Neural crest cell (in vitro differentiated cells): ENCODE measurements at regions not wholly inside any gene's neighbourhood (a gene's known extent, or its start where the extent isn't known, plus 50 kb on each side); places are given as distances from the start of the nearest gene placed in this dataset.
"Not testable (repeated sequence)": the region's sequence is repeated elsewhere in the genome, so short reads cannot be mapped to it uniquely, and the experiment has no call there.

Source experiments
- DNase-seq: peaks from one replicate; pipeline ENCODE4 v3.0.0; 2021; ENCODE audit warnings: low read depth, mixed read lengths, low spot score
- H3K27ac Mint-ChIP-seq: one replicate; pipeline ENCODE4 v1.8.0; 2021; ENCODE audit warnings: mild to moderate bottlenecking, mixed read lengths; ENCODE audit not compliant: unreplicated experiment
- H3K27me3 Mint-ChIP-seq: 2 replicates; pipeline ENCODE4 v1.8.0; 2021; ENCODE audit warnings: low read depth, mild to moderate bottlenecking, mixed read lengths
- H3K36me3 Mint-ChIP-seq: 2 replicates; pipeline ENCODE4 v1.8.0; 2021; ENCODE audit warnings: low read depth, mild to moderate bottlenecking, mixed read lengths
- H3K4me1 Mint-ChIP-seq: 2 replicates; pipeline ENCODE4 v1.8.0; 2021; ENCODE audit warnings: mixed read lengths
- H3K4me3 Mint-ChIP-seq: one replicate; pipeline ENCODE4 v1.8.0; 2021; ENCODE audit warnings: mild to moderate bottlenecking, mixed read lengths
- H3K9me3 Mint-ChIP-seq: 2 replicates; pipeline ENCODE4 v1.8.0; 2021; ENCODE audit warnings: mixed read lengths
- TF ChIP-seq, protein P1 (sequence below): fragments of 200-600 bp; sonication (generic); conservative IDR thresholded peaks from 2 replicates; pipeline ENCODE4 v1.5.0; 2021; ENCODE audit warnings: antibody characterized with exemption, mild to moderate bottlenecking

DNA sequence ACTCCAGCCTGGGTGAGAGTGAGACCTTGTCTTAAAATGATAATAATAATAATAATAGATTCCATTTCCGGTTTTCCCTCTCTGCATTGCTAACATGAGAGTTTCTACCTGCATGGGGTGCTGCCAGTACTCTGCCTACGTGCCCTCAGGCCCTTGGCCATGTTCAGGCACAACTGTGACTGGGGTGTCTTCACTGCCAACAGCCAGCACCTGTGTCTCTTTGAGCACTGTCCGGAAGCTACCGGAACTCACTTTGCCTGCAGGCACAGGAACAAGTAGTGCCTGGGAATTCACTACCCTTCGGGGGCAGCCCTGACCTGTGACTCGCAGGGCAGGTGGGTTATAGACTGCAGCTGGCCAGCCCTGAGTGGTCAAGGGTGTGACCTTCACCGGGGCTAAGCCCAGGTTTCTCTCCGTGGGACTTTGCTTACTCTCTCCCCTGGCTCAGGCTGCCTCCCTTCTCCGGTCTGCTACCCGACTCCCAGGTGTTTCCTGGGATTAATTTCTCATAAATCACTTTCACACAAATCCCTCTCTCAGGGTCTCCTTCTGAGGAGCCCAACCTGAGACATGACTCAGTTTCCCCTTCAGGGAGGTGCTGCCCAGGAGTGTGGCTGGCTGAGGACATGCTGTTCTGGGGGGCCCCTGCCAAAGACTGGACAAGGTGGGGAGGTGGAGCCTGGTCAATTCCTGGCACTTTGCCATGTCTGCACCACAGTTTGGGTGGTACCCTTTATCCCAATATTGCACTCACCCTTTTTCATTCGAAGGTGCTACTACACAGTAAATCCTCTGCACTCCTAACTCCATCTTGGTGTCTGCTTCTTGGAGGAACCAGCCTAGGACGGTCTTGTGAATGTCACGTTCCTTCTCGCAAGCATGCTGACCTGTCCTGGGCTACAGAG is 79.5 kb upstream of the RALGAPA2 start:
- Mint-ChIP-seq H3K27me3 (peaks cover 10% of the 10 kb centered on the region), H3K36me3 (peaks cover 3% of the 10 kb centered on the region), H3K27ac (peak overlapping the region; percentile 19), H3K4me1 (peaks cover 22% of the 10 kb centered on the region), H3K4me3 (no peak overlapping the region), H3K9me3 (peaks cover 4% of the 10 kb centered on the region)
- TF ChIP-seq, protein P1, sequence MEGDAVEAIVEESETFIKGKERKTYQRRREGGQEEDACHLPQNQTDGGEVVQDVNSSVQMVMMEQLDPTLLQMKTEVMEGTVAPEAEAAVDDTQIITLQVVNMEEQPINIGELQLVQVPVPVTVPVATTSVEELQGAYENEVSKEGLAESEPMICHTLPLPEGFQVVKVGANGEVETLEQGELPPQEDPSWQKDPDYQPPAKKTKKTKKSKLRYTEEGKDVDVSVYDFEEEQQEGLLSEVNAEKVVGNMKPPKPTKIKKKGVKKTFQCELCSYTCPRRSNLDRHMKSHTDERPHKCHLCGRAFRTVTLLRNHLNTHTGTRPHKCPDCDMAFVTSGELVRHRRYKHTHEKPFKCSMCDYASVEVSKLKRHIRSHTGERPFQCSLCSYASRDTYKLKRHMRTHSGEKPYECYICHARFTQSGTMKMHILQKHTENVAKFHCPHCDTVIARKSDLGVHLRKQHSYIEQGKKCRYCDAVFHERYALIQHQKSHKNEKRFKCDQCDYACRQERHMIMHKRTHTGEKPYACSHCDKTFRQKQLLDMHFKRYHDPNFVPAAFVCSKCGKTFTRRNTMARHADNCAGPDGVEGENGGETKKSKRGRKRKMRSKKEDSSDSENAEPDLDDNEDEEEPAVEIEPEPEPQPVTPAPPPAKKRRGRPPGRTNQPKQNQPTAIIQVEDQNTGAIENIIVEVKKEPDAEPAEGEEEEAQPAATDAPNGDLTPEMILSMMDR = no peak
- DNase-seq = no peak

DNA sequence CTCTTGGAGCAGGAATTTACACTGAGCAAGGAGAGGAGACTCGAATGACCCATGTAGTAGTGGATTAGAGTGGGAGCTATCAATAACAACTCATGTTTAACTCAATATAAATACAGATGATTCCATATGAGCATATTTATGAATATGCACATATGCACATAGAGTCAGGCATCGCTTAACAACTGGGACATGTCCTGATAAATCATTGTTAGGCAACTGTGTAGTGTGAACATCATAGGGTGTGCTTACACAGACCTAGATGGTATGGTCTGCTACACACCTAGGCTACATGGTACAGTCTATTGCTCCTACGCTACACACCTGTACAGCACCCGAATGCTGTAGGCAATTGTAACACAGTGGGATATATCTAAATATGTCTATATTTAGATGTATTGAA is 75.9 kb upstream of the RALGAPA2 start:
- peaks cover 2% of the 10 kb centered on the region for H3K4me1 Mint-ChIP-seq
- no peak overlapping the region for H3K4me3 Mint-ChIP-seq
- TF ChIP-seq, protein P1 = no peak
- peaks cover 9% of the 10 kb centered on the region for H3K9me3 Mint-ChIP-seq
- H3K27ac Mint-ChIP-seq = no peak overlapping the region
- no peak for DNase-seq
- peaks cover 3% of the 10 kb centered on the region for H3K36me3 Mint-ChIP-seq
- H3K27me3 Mint-ChIP-seq = peaks cover under 1% of the 10 kb centered on the region

DNA sequence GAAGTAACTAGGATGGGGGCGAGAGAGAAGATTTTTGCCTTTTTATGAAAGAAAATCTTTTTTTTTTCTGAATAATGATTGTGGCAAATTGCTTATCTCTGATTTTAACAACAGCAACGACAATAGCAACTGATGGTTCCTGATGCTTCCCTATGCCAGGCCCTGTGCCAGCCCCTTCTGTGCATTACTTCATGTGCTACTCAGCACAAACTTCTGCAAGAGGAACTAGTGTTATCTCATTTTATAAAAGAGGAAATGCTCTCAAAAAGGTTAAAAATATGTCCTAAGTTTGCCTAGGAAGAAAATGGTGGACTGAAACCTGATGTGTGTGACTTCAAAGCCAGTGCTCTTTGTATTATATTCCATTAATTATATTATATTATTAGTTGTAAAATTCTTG is 74.0 kb upstream of the RALGAPA2 start:
- H3K9me3 Mint-ChIP-seq = peaks cover 9% of the 10 kb centered on the region
- no peaks in the 10 kb centered on the region for H3K4me1 Mint-ChIP-seq
- TF ChIP-seq, protein P1 = no peak
- H3K36me3 Mint-ChIP-seq = peaks cover 3% of the 10 kb centered on the region
- no peak overlapping the region for H3K4me3 Mint-ChIP-seq
- DNase-seq = no peak
- no peaks in the 10 kb centered on the region for H3K27me3 Mint-ChIP-seq
- no peak overlapping the region for H3K27ac Mint-ChIP-seq

DNA sequence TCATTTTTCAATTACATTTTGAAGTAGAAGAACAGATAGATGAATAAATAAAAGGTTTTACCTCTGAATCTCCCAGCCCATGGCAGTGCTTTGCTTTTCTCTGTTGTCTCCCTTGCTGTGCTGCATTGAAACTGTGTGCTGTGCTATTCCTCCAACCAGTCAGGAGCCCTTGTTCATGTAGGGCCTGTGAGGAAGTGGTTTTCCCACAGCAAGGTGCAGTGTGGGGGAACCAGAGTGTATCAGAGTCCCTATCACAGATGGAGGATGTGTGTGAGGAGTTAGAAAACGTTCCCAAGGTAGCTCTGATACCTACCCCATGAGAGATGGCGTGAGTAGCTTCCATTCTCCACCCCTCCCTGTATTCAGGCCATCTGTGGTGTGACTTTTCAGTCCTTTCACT is 72.8 kb upstream of the RALGAPA2 start:
- no peak overlapping the region for H3K4me3 Mint-ChIP-seq
- no peaks in the 10 kb centered on the region for H3K27me3 Mint-ChIP-seq
- peaks cover 3% of the 10 kb centered on the region for H3K36me3 Mint-ChIP-seq
- DNase-seq = no peak
- H3K4me1 Mint-ChIP-seq = no peaks in the 10 kb centered on the region
- peaks cover 9% of the 10 kb centered on the region for H3K9me3 Mint-ChIP-seq
- TF ChIP-seq, protein P1 = no peak
- H3K27ac Mint-ChIP-seq = no peak overlapping the region

DNA sequence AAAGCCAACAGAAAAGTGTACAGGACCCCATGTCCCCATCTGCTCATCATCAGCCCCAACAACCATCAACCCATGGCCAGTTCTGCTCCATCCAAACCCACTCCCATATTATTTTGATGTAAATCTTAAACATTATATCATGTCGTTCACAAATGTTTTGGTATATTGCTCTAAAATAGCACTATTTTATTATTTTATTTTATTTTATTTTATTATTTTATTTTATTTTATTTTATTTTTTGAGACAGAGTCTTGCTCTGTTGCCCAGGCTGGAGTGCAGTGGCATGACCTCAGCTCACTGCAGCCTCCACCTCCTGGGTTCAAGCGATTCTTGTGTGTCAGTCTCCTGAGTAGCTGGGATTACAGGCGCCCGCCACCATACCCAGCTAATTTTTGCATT is 72.0 kb upstream of the RALGAPA2 start:
- H3K9me3 Mint-ChIP-seq, H3K36me3 Mint-ChIP-seq, H3K27ac Mint-ChIP-seq, H3K4me3 Mint-ChIP-seq, H3K27me3 Mint-ChIP-seq, DNase-seq, H3K4me1 Mint-ChIP-seq: not testable (repeated sequence)

DNA sequence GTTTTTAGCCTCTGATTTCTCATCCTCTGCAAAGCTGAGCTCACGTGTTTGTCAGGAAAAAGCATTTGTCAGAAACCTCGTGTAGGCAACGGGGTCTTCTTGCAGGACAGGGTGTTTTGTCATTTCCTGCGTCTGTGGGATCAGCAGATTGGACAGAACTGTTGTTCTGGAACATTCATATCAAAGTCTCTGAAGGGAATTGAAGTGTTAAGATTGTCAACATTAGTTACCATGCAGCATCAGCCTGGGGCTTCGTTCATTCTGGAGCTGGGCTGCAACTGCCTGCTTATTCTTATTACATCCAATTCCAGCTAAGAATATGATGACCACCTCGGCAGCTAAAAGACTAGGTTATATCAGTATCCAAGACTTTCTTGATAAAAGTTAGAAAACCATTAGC is 71.0 kb upstream of the RALGAPA2 start:
- no peaks in the 10 kb centered on the region for H3K27me3 Mint-ChIP-seq
- no peaks in the 10 kb centered on the region for H3K4me1 Mint-ChIP-seq
- peaks cover 9% of the 10 kb centered on the region for H3K9me3 Mint-ChIP-seq
- TF ChIP-seq, protein P1 = no peak
- no peak overlapping the region for H3K4me3 Mint-ChIP-seq
- H3K36me3 Mint-ChIP-seq = peaks cover 3% of the 10 kb centered on the region
- DNase-seq = no peak
- H3K27ac Mint-ChIP-seq = no peak overlapping the region
